ENCODE measurements at regions not wholly inside any gene's neighbourhood (a gene's known extent, or its start where the extent isn't known, plus 50 kb on each side); places are given as distances from the start of the nearest gene placed in this dataset.

- CTCF ChIA-PET = no interaction called here
- H3K27me3 Mint-ChIP-seq (ENCODE audit: insufficient read depth, unreplicated experiment) = peaks cover 3% of the 10 kb centered on the region
Observed at GRCh38 chr9:75666856-75667554, 223.5 kb upstream of the PCSK5 start.

DNA sequence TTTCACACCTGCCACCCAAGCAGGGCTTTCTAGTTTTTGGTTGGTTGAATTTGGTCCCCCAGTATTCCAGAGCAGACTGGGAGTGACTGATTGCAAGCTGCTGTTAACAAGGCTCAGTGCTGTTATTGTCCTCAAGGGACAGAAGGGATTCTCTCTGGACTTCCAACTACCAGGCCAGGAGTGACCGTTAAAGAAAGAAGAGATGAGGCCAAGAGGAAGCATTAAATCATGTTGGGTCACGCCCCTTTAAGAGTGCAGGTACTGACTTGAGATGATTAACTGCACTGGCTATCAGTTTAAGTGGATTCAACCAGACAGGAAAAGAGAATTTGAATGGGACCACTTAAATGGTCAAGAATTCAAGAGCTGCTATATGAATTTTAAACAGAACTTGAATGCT is 220.8 kb upstream of the PCSK5 start:
- no peak overlapping the region for H3K27ac Mint-ChIP-seq (ENCODE audit: unreplicated experiment)

More at GRCh38 chr9:75666856-75667554, 223.5 kb upstream of the PCSK5 start:
- H3K27me3 ChIP-seq (replicated peaks; ENCODE audit: control insufficient read depth, insufficient read depth, low read length) = no peaks in the 10 kb centered on the region
- TF ChIP-seq, protein P1, sequence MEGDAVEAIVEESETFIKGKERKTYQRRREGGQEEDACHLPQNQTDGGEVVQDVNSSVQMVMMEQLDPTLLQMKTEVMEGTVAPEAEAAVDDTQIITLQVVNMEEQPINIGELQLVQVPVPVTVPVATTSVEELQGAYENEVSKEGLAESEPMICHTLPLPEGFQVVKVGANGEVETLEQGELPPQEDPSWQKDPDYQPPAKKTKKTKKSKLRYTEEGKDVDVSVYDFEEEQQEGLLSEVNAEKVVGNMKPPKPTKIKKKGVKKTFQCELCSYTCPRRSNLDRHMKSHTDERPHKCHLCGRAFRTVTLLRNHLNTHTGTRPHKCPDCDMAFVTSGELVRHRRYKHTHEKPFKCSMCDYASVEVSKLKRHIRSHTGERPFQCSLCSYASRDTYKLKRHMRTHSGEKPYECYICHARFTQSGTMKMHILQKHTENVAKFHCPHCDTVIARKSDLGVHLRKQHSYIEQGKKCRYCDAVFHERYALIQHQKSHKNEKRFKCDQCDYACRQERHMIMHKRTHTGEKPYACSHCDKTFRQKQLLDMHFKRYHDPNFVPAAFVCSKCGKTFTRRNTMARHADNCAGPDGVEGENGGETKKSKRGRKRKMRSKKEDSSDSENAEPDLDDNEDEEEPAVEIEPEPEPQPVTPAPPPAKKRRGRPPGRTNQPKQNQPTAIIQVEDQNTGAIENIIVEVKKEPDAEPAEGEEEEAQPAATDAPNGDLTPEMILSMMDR (IDR thresholded peaks at IDR 0.05; ENCODE audit: insufficient read depth in 1 of 2, low read depth in 1 of 2, low read length in 1 of 2, severe bottlenecking in 1 of 2, unreplicated experiment in 1 of 2) = no peak
- no peaks in the 10 kb centered on the region for H3K36me3 ChIP-seq (ENCODE audit: control insufficient read depth, insufficient read depth, low read length)
- no peaks in the 10 kb centered on the region for H3K4me1 ChIP-seq
- intact Hi-C loops (cut with micrococcal nuclease; ENCODE audit: unreplicated experiment) = no loop called here
- no peaks in the 10 kb centered on the region for H3K9me3 Mint-ChIP-seq (ENCODE audit: unreplicated experiment)
- no peaks in the 10 kb centered on the region for H3K36me3 Mint-ChIP-seq (ENCODE audit: insufficient read depth, unreplicated experiment)
- H3K4me3 Mint-ChIP-seq (ENCODE audit: unreplicated experiment) = no peak overlapping the region
- no peak for DNase-seq
- POLR2A ChIA-PET = no interaction called here
- H3K9me3 ChIP-seq = no peaks in the 10 kb centered on the region
- no peak overlapping the region for H3K27ac Mint-ChIP-seq (ENCODE audit: unreplicated experiment)
- no TSS peak for BruUV-seq (replicated peaks)
- no peak overlapping the region for H3K4me3 ChIP-seq (ENCODE audit: low read depth, low read length)
- no peaks in the 10 kb centered on the region for H3K4me1 Mint-ChIP-seq (ENCODE audit: low read depth, unreplicated experiment)

DNA sequence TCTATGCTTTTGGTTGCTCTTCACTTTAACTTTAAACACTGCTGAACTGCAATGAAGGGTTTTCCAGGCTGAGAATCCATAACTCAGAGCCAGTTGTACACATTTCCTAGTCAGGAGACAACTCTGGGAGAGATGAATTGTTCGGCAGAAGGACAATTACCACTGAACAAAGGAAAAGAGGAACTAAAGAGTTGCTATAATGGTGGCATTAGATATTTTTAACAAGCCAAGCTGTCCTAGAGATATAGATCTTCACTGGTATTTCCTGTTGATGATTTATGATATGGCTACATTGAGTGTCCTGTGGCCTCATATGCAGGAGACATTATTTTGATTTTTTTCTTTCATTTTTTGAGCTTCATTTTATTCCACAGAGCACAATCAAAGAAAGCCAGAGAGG is 219.1 kb upstream of the PCSK5 start:
- DNase-seq = no peak
- Mint-ChIP-seq H3K4me3 (ENCODE audit: unreplicated experiment) (no peak overlapping the region), H3K4me1 (ENCODE audit: low read depth, unreplicated experiment) (no peaks in the 10 kb centered on the region), H3K9me3 (ENCODE audit: unreplicated experiment) (no peaks in the 10 kb centered on the region), H3K36me3 (ENCODE audit: insufficient read depth, unreplicated experiment) (no peaks in the 10 kb centered on the region), H3K27me3 (ENCODE audit: insufficient read depth, unreplicated experiment) (peaks cover 6% of the 10 kb centered on the region), H3K27ac (ENCODE audit: unreplicated experiment) (no peak overlapping the region)
- TF ChIP-seq, protein P1 (IDR thresholded peaks at IDR 0.05; ENCODE audit: insufficient read depth in 1 of 2, low read depth in 1 of 2, low read length in 1 of 2, severe bottlenecking in 1 of 2, unreplicated experiment in 1 of 2) = no peak
- ChIA-PET CTCF (no interaction called here), POLR2A (no interaction called here)
- Histone ChIP-seq H3K4me3 (ENCODE audit: low read depth, low read length) (no peak overlapping the region), H3K27me3 (replicated peaks; ENCODE audit: control insufficient read depth, insufficient read depth, low read length) (no peaks in the 10 kb centered on the region), H3K9me3 (no peaks in the 10 kb centered on the region), H3K4me1 (no peaks in the 10 kb centered on the region), H3K36me3 (ENCODE audit: control insufficient read depth, insufficient read depth, low read length) (no peaks in the 10 kb centered on the region)
- BruUV-seq (replicated peaks) = no TSS peak
- intact Hi-C loops (cut with micrococcal nuclease; ENCODE audit: unreplicated experiment) = no loop called here

More for the DNA sequence above, 220.8 kb upstream of the PCSK5 start:
- H3K4me1 ChIP-seq = no peaks in the 10 kb centered on the region
- Mint-ChIP-seq H3K4me1 (ENCODE audit: low read depth, unreplicated experiment) (no peaks in the 10 kb centered on the region), H3K36me3 (ENCODE audit: insufficient read depth, unreplicated experiment) (no peaks in the 10 kb centered on the region), H3K4me3 (ENCODE audit: unreplicated experiment) (no peak overlapping the region), H3K9me3 (ENCODE audit: unreplicated experiment) (no peaks in the 10 kb centered on the region), H3K27me3 (ENCODE audit: insufficient read depth, unreplicated experiment) (peaks cover 3% of the 10 kb centered on the region)
- POLR2A ChIA-PET = no interaction called here
- no peaks in the 10 kb centered on the region for H3K36me3 ChIP-seq (ENCODE audit: control insufficient read depth, insufficient read depth, low read length)
- H3K9me3 ChIP-seq = no peaks in the 10 kb centered on the region
- TF ChIP-seq, protein P1 (IDR thresholded peaks at IDR 0.05; ENCODE audit: insufficient read depth in 1 of 2, low read depth in 1 of 2, low read length in 1 of 2, severe bottlenecking in 1 of 2, unreplicated experiment in 1 of 2) = no peak
- no peaks in the 10 kb centered on the region for H3K27me3 ChIP-seq (replicated peaks; ENCODE audit: control insufficient read depth, insufficient read depth, low read length)
- no peak overlapping the region for H3K4me3 ChIP-seq (ENCODE audit: low read depth, low read length)
- DNase-seq = no peak
- no TSS peak for BruUV-seq (replicated peaks)
- intact Hi-C loops (cut with micrococcal nuclease; ENCODE audit: unreplicated experiment) = no loop called here
- CTCF ChIA-PET = no interaction called here
